ENCODE measurements at regions not wholly inside any gene's neighbourhood (a gene's known extent, or its start where the extent isn't known, plus 50 kb on each side); places are given as distances from the start of the nearest gene placed in this dataset.
"Not testable (repeated sequence)": the region's sequence is repeated elsewhere in the genome, so short reads cannot be mapped to it uniquely, and the experiment has no call there.

DNA sequence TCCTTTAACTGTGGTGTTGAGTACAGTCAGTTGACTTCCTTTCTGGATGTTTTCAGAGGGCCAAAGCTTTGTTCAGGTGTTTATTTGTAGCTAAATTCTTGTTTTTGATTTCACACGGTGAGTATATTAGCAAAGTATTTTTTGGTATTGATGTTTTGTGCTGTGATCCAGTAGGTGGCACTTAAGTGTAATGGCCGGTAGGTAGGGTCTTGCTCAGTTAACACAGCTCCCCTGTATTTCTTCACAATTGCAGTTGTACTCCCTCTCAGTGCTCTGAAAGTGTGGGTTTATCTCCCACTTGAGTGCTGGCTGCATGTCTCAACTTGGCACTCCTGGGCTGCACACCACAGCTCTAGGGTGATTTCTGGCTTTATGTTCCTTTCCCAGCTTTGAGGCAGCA lies 339.5 kb downstream of the AEBP2 start:
- no peak for DNase-seq

DNA sequence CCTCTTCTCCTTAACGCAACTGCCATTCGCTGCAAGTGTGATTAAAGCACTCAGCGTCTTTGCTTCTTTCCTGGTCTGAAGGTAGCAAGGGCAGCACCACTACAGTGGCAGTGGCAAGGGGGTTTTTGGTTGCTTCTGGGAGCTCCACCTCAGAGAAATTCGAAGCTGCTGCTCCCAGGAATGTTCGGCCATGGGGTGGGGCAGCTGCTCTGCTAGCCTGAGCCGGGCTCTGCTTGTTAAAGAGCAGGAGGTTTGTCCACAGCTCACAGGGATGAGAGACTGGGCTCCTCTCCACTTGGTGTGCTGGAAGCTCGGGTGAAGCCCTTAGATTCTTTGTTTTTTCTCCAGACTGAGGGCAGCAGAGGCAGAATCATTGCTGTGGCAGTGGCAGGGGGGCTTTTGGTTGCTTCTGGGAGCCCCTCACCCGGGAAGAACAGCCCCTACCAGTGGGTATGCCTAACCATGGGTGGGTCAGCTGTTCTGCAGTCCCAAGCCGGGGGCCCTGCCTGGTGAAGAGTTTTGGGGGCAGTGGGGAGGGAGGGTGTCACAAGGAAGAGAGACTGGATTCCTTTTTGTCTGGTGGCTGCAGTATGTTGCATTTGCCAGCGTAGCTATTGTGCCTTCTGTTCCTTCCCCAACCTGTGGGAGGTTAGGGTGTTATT lies 340.2 kb downstream of the AEBP2 start:
- no peak for DNase-seq

DNA sequence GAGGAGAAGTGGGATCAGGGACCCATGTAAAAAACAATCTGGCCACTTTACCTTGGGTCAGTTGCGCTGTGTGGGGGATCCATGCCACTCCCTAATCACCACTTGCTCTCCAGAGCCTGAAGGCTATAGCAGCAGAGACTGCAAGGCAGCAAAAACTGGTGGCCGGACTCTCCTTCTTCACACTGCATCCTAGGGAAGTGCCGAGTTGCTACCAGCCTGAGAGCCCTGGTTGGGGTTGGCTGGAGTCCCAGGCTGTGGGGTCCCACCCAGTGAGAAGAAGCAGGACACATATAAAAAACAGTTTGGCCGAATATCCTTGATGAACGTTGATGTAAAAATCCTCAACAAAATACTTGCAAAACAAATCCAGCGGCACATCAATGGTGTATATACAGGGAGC lies 341.2 kb downstream of the AEBP2 start:
- DNase-seq: no peak

DNA sequence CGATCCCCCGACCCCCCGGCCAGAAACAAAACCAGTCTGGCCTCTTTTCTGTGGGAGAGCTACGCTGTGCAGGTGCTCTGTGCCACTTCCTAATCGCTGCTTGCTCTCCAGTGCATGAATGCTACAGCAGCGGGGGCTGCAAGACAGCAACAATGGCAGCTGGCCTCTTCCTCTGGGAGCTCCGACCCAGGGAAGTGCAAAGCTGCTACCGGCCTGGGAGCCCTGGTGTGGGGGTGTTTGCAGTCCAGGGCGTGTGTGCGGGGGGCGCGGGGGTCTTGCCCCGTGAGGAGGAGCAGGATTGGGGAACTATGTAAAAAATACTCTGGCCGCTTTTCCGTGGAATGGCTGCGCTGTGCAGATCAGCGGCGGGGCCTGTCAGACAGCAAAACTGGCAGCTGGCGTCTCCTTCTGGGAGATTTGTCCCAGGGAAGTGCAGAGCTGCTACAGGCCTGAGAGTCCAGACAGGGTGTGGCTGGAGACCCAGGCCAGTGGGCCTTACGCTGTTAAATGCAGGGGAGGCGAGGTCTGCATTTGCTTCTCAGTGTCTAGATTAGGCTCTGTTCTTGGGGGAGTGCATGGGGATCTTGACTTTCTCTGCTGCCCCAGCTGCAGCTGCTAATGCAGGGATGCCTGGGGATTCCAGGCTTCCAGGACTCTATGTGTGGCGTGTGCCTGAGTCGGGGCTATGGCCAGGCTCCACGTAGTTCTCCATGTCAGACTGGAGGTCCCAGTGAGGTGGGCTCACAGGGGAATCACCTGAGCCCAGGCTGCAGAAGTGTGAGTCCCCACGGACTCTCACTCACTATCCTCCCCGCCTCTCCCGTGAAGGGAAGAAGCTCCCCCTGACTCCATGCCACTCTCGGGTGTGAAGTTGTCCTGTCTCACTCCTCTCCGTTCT lies 344.5 kb downstream of the AEBP2 start:
- no peak for DNase-seq

DNA sequence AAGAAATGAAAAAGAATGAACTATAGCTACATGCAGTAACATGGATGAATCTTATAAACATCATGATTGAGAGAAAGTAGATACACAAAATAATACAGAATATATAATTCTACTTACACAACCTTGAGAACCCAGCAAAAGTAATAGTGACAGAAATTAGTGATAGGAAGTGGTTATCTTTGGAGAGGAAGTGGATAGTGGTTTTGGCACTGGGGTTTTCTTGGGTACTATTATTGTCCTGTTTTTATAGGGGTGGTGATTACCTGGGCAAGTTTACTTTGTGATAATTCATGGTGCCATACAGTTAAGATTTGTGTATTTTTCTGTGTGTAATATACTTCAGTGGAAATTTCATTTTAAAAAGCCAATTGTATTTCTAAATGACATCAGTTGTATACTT lies 352.7 kb downstream of the AEBP2 start:
- peak; percentile 43 for DNase-seq

DNA sequence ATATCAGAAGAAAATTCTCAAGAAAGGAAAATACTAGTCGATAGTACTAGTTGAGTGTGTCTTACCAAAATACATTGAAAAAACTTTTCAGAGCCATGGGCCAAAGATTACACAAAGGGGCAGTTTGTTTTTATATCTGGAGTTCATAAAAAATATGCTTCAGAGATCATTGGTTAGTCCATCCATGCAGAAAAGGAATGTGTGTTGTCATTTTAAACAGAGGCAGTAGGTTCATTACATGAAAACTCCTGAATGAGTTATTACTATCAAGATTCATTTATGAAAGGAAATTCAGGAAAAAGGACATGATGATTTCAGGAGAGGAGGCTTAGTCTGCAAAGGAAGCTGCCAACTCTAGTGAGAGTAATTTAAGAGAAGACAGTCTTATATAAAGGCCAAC lies 354.8 kb downstream of the AEBP2 start:
- DNase-seq: no peak

DNA sequence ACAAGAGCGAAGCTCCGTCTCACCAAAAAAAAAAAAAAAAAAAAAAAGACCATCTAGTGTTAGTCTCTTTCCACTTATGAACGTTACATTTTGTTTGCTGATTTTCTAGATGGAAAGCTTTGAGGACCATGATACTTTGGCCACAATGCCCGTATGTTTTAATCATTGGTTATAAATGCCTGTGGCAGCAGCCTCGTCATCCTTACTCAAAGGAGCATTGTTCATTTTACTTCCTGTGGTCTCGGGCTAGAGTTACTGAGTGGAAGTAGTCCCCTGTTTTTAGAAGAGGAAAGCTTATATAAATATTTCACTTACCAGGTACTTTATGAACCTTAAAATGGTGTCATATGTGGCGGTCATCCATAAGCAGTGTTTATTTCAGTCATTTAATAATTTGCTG lies 359.9 kb downstream of the AEBP2 start:
- peak; percentile 2 for DNase-seq

DNA sequence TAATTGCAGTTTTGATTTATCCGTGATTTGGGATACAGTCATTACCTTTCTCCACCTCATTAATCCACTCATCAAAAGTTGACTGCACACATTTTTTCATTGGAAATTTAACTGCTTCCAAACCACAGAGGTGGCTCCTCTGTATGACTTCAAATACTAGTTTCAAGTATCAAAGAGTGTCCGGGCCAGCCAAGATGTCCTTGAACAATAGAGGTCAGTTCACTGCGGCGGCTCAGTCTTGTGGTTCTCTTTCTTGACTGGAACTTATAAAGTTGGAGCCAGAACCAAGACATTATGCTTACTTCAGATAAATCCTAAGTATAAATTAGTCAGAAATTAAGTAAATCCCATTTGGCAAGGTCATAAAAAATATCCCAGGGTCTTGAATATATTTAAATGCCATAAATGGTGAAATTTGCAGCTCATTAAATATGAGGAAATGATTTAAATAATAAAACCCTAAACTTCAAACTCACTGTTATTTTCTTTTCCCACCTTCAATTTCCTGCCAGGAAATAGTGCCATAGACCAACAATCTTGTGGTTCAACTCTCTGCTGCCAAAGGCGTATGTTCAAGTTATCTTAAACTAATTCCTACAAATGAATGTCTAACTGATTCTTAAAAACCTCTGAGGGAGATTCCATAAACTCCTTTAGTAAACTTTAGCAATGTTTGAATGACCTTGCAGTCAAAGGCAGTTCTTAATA lies 360.8 kb downstream of the AEBP2 start:
- peak; percentile 2 for DNase-seq

DNA sequence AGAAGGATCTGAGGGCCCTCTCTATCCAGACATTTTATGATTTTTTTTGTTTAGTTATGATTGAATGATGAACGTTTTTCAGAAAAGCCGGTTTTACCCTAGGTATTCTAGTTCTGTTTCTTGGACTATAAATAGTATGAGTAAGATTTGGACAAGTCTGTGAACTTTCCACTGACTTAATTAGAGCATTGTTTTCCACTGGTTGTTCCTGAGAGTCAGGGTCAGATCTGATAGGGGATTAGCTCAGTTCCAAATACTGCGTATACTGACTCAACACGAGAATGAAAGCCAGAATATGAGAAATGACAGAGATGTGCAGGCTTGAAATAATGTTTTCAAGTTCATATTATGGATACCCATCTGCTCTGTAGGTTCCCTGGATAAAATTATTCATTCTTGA lies 361.6 kb downstream of the AEBP2 start:
- peak; percentile 78 for DNase-seq

DNA sequence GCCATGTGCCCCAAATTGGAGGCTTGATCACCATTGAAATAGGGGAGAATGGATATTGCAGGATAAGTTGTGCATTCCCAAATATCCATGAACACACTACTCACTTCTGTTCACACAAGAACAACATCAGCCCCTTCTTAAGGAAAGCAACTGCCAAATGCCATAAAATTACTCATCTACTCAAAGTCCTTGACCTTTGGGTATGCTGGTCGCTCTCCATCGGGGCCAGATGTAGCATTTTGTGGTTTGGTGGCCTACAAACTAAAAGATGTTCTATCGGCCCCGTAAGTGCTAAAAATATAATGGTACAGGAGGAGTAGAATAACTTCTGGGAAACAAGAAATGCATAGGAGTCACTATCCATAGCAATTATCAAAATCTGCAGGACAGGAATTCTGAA lies 362.6 kb downstream of the AEBP2 start:
- DNase-seq: no peak

DNA sequence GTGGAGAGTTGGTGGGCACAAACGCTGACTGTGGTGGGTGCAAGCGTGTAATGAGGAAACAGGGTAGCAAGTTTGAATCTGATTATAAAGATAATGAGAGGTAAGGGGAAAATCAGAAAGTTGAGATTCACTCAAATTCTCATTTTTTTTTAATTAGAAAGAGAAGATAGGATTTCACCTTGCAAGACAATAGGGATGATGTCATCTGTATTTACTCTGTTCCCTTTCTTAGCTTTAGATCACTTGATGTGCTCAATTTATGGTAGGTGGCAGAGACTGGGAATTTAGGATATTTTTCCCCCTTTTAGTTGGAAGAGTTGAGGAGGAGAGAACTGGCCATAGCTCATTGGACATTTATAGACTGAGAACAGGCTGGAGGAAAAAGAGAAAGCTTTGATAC lies 363.6 kb downstream of the AEBP2 start:
- DNase-seq: no peak

DNA sequence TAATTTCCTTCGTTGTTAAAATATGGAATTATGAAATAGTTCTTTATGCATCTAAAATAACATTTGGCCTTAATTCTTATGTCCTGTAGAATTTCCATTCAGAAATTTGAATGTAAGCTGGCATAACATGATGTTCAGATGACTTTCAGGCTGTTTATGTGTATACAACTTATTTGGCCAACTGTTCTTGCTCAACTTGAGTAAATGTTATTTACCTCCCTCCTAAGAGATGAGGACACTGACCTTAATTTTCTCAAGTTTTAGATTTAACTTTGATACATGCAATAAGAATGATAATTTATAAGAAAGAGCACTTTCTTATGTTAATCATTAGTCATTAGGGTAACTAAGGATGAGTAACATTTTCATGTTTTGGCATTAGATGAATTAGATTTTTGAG lies 365.4 kb downstream of the AEBP2 start:
- DNase-seq: no peak

DNA sequence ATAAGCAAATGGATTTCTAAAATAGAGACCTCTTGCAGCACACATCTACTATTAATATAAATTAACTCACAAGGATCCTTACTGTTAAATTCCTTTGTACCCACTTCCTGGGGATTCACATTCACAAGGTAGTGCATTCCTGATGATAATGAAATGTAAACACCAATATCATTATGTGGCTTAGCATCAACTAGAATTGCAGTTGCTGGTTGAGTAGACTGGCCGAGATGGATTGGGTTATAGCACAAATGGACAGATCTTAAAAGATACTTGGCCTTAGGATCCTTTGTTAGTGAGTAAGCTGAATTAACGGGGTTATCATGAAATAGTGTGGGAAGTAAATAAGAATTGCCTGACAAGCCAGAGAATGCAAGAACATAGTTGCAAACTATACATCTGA lies 369.1 kb downstream of the AEBP2 start:
- DNase-seq: no peak

DNA sequence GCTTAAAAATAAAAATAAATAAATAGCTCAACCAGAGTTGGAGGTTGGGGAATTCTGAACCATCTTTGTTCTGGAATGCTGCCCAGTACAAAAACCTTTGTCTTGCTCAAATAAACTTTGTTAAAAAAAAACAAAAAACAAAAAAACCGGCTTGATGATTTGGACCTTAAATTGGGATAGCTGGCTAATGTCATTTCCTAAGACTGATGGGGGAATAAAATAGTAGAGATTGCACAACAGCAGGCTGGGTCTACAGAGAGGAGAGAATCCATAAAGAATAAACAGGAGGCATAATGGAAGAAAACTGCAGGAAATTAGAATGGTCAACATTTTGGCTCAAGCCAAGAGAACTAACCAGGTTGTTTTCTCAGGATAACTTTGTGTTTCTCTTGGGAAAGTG lies 370.9 kb downstream of the AEBP2 start:
- DNase-seq: no peak

DNA sequence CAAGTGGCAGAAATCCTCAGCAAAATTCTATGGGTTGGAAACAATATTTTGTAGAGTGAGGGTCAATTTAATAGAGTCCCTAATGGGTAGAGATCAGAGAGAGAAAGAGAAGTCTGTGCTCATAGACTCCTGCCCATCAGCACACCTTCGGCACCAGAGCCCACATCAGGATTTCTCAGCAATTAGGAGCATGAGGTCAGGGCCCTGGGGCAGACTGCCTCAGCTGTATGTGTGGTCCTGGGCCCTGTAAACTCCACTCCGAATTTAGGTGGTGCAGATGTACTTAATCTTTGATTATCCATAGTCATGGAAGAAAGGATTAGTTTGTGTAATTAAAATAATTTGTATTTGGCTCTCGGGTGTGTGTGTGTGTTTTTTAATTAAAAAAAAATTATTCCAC lies 372.6 kb downstream of the AEBP2 start:
- no peak for DNase-seq

DNA sequence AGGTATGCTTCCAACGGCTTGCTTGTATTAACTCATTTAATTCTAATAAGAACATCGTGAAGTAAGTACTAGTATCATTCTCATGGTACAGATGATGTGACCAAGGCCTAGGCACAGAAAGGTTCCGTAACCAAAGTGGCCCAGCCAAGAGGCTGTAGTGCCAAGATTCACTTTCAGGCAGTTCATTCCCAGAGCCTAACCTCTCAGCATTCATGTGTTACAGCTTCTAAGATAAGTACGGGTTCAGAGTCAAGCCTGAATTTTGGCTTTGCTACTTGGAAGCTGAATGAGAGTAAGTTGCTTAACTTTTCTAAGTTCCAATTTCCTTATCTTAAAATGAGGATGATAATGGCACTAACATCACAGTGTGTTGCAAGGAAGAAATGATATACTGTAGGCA lies 379.9 kb downstream of the AEBP2 start:
- DNase-seq: no peak

DNA sequence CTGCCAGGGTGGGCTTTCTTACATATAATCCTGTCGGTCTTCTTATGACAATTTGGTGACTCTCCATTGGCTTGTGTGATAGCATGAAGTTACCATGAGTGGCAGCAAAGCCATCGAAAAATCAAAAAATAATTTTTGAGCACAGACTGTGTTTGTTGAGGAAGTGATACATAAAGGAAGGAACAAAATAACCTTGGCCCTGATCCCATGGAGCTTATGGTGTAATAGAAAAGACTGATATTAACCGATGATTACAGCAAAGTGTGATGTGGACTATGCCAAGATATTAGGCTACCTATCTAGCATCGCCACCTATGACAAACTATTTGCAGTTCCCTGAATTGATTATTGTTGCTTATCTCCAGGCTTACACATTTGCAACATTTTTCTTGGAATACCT lies 383.2 kb downstream of the AEBP2 start:
- DNase-seq: no peak

DNA sequence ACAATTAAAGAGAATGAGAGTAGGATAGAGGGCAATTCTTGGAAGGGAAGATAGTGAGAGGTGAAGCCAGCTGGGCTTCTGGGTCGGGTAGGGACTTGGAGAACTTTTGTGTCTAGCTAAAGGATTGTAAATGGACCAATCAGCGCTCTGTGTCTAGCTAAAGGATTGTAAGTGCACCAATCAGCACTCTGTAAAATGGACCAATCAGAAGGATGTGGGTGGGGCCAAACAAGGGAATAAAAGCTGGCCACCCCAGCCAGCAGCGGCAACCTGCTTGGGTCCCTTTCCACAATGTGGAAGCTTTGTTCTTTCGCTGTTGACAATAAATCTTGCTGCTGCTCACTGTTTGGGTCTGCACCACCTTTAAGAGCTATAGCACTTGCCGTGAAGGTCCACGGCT lies 384.0 kb downstream of the AEBP2 start:
- DNase-seq: not testable (repeated sequence)

DNA sequence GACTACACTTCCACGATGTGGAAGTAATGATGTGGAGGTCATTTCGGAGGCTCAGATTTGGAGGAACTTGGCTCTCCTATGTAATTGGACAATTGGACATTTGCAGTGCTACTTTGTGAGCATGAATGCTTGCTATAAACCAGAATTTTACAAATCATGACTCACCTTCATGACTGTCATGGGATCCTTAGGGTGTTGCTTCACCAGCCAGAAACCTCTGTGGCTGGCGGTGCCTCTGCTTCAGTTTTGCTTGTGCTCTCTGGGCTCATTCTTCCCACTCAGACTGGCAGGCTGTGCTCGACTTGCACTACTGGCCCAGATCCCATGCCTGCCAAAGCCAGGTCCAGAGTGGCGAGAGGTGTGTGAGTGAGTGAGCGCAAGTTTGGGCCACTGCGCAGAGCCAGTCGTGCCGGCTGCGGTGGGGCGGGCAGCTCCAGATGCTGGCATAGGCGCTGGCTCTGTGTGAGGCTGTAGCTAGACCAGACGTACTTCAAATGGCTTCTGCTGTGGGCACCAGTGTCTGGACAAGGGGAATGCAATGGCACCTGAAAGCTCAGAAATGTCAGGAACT lies 387.8 kb downstream of the AEBP2 start:
- DNase-seq: no peak

DNA sequence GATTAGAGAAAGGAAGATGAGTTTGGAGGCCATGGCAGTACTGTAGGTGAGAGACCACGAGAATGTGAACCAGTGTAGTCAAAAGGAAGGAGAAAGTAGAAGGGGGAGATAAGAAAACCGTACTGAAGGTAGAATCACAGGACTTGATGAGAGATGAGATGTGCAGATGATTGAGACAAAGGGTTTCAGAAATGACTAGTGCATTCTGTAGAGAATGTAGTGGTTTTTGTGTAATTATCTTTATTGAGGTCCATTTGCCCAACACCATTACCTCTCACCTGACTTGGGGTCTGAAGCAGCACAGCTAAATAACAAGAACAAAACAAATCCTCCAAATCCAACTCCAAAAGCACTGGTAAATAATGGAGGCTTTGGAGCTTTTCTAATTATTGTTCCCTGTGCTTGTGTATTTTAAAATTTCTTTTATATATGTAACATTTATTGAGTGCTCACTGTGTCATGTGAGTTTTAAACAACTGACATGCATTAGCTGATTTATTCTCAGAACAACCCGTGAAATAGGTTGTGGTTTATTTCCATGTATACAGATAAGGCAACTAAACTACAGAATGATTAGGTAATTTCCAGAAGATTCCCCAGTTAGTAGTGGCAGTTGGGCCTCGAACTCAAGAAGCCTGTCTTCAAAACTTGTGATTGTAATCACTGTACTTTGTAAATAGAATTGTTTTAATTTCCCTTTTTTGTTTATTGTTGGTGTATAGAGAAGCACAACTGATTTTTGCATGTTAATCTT lies 390.0 kb downstream of the AEBP2 start:
- no peak for DNase-seq

DNA sequence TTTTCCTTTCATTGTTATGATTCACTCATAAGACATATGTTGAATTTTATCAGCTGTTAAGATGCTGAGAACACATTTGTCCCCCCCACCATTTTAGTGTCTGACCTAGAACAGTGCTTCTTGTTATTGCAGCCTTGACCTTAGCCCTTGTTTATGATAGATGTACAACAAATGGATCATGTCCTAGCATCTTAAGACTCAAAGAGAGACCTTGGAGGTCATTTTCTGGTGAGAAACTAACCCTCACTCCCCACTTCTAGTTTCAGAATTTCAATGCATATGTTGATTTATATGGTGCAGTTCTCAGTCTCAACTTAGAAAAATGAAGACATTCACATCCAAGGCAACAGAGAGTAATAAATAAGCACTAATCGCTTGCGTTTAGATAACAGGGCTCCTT lies 391.2 kb downstream of the AEBP2 start:
- DNase-seq: no peak

DNA sequence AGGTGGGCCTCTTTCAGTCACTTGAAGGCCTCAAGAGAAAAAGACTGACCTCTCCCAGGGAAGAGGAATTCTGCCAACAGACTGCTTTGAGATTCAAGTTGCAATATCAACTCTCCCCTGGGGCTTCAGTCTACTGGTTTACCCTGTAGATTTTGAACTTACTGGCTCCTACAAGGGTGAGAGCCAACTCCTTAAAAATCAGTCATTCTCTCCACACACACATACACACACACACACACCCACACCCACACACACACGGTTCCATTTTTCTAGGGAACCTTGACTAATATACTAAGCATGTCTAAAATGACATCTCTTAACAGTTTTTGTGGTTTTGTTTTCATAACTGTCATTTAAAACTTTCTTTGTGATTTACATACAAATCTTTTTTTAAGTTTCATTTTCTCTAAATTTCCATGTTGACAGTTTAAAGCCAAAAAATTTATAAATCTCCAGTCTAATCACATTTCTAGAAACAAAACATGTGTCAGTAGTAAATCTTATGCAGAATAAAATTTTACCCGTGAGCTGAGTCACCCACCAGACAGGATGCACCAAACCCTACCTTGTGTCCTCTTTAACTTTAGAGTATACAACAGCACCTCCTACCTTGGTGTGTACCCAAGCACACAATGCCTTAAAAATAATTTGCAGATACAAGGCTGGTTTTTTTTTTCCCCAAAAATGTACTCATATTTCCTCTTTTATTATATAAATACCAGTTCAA lies 394.6 kb downstream of the AEBP2 start:
- DNase-seq: peak; percentile 66
